ENCODE measurements at regions not wholly inside any gene's neighbourhood (a gene's known extent, or its start where the extent isn't known, plus 50 kb on each side); places are given as distances from the start of the nearest gene placed in this dataset.

GRCh38 chr18:43414006-43414405, 136.7 kb upstream of the SYT4 start:
- Histone ChIP-seq H3K4me3 (no peak overlapping the region), H3K27me3 (no peaks in the 10 kb centered on the region), H3K9me3 (no peaks in the 10 kb centered on the region), H3K36me3 (no peaks in the 10 kb centered on the region), H3K27ac (replicated peaks in 1 of 4) (no peak overlapping the region), H3K4me1 (no peaks in the 10 kb centered on the region)
- 32% methylated on average over 6 of the region's 6 CpGs for WGBS
- no peak for TF ChIP-seq POLR2A (IDR thresholded peaks at IDR 0.05; ENCODE audit: low read depth)
- TF ChIP-seq POLR2AphosphoS5 (IDR thresholded peaks at IDR 0.05): no peak
- no peak for TF ChIP-seq EP300 (IDR thresholded peaks at IDR 0.05)
- TF ChIP-seq, protein P1, sequence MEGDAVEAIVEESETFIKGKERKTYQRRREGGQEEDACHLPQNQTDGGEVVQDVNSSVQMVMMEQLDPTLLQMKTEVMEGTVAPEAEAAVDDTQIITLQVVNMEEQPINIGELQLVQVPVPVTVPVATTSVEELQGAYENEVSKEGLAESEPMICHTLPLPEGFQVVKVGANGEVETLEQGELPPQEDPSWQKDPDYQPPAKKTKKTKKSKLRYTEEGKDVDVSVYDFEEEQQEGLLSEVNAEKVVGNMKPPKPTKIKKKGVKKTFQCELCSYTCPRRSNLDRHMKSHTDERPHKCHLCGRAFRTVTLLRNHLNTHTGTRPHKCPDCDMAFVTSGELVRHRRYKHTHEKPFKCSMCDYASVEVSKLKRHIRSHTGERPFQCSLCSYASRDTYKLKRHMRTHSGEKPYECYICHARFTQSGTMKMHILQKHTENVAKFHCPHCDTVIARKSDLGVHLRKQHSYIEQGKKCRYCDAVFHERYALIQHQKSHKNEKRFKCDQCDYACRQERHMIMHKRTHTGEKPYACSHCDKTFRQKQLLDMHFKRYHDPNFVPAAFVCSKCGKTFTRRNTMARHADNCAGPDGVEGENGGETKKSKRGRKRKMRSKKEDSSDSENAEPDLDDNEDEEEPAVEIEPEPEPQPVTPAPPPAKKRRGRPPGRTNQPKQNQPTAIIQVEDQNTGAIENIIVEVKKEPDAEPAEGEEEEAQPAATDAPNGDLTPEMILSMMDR (IDR thresholded peaks at IDR 0.05): no peak
- intact Hi-C loops (cut with DNase I): no loop called here
- no peak for DNase-seq (ENCODE audit: extremely low spot score)

DNA sequence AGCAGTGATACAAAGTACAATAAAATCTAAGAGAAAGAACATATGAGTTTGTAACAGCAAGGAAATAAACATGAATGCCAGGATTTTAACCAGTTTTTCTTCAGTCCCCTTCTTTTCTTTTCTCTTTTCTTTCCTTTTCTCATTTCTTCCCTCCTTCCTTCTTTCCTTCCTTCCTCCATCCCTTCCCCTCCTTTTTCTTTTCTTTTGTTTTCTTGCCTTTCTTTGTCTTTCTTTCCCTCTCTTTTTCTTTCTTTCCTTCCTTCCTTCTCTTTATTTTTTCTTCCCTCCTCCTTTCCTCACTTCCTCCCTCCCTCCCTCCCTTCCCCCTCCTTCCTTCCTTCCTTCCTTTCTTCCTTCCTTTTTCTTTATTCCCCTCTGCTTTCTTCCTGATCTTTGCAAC, 142.8 kb upstream of the SYT4 start:
- Histone ChIP-seq H3K4me1 (no peaks in the 10 kb centered on the region), H3K4me3 (no peak overlapping the region), H3K9me3 (no peaks in the 10 kb centered on the region), H3K36me3 (no peaks in the 10 kb centered on the region), H3K27ac (replicated peaks in 1 of 4) (no peak overlapping the region), H3K27me3 (no peaks in the 10 kb centered on the region)
- intact Hi-C loops (cut with DNase I): no loop called here
- no peak for TF ChIP-seq POLR2AphosphoS5 (IDR thresholded peaks at IDR 0.05)
- TF ChIP-seq, protein P1 (IDR thresholded peaks at IDR 0.05): no peak
- TF ChIP-seq POLR2A (IDR thresholded peaks at IDR 0.05; ENCODE audit: low read depth): no peak
- no peak for TF ChIP-seq EP300 (IDR thresholded peaks at IDR 0.05)
- DNase-seq (ENCODE audit: extremely low spot score): no peak

GRCh38 chr18:43420950-43421349, 143.7 kb upstream of the SYT4 start:
- H3K4me3 ChIP-seq: no peak overlapping the region
- WGBS: 78% methylated on average over 2 of the region's 2 CpGs

DNA sequence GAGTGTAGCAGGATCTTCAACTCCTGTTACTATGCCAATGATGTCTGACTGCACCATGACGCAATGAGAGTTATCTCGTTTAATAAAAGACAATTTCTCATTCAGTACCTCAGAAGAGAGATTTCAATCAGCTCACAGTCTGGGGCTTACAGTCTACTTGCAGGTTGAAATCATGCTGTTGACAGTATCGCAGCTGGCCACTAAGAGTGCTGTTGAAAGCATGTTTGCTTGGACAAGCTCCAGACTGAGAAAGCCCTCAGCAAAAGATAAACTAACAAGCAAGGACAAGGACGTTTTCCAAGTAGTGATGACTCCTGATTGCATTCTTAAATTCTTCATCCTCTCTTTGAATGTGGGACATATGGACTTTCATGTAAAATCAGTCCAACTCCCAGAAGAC, 145.2 kb upstream of the SYT4 start:
- intact Hi-C loops (cut with DNase I): no loop called here
- WGBS: 25% methylated on average over 4 of the region's 4 CpGs
- Histone ChIP-seq H3K4me3 (no peak overlapping the region), H3K36me3 (no peaks in the 10 kb centered on the region), H3K27me3 (no peaks in the 10 kb centered on the region), H3K4me1 (no peaks in the 10 kb centered on the region), H3K9me3 (no peaks in the 10 kb centered on the region), H3K27ac (replicated peaks in 1 of 4) (no peak overlapping the region)
- no peak for DNase-seq (ENCODE audit: extremely low spot score)
- no peak for TF ChIP-seq POLR2AphosphoS5 (IDR thresholded peaks at IDR 0.05)
- TF ChIP-seq POLR2A (IDR thresholded peaks at IDR 0.05; ENCODE audit: low read depth): no peak
- TF ChIP-seq, protein P1 (IDR thresholded peaks at IDR 0.05): no peak
- no peak for TF ChIP-seq EP300 (IDR thresholded peaks at IDR 0.05)

More at GRCh38 chr18:43420950-43421349, 143.7 kb upstream of the SYT4 start:
- TF ChIP-seq POLR2A (IDR thresholded peaks at IDR 0.05; ENCODE audit: low read depth): no peak
- TF ChIP-seq, protein P1 (IDR thresholded peaks at IDR 0.05): no peak
- TF ChIP-seq EP300 (IDR thresholded peaks at IDR 0.05): no peak
- TF ChIP-seq POLR2AphosphoS5 (IDR thresholded peaks at IDR 0.05): no peak
- no peaks in the 10 kb centered on the region for H3K4me1 ChIP-seq
- no peak for DNase-seq (ENCODE audit: extremely low spot score)
- no peaks in the 10 kb centered on the region for H3K36me3 ChIP-seq
- H3K27ac ChIP-seq (replicated peaks in 1 of 4): no peak overlapping the region
- no peaks in the 10 kb centered on the region for H3K9me3 ChIP-seq
- intact Hi-C loops (cut with DNase I): no loop called here
- H3K27me3 ChIP-seq: no peaks in the 10 kb centered on the region

- TF ChIP-seq POLR2A (IDR thresholded peaks at IDR 0.05; ENCODE audit: low read depth): no peak
- no peak for TF ChIP-seq POLR2AphosphoS5 (IDR thresholded peaks at IDR 0.05)
- no peak for TF ChIP-seq EP300 (IDR thresholded peaks at IDR 0.05)
- TF ChIP-seq, protein P1 (IDR thresholded peaks at IDR 0.05): no peak
Observed at GRCh38 chr18:43435851-43436250, 158.6 kb upstream of the SYT4 start.

More at GRCh38 chr18:43435851-43436250, 158.6 kb upstream of the SYT4 start:
- Histone ChIP-seq H3K4me3 (no peak overlapping the region), H3K27ac (replicated peaks in 1 of 4) (no peak overlapping the region), H3K4me1 (no peaks in the 10 kb centered on the region), H3K9me3 (peaks cover 0 to 15% (median 6%) of the 10 kb centered on the region in 4 donors), H3K27me3 (no peaks in the 10 kb centered on the region), H3K36me3 (no peaks in the 10 kb centered on the region)
- intact Hi-C loops (cut with DNase I): no loop called here
- no peak for DNase-seq (ENCODE audit: extremely low spot score)
- WGBS: 84% methylated on average over 3 of the region's 3 CpGs
